ENCODE measurements at regions not wholly inside any gene's neighbourhood (a gene's known extent, or its start where the extent isn't known, plus 50 kb on each side); places are given as distances from the start of the nearest gene placed in this dataset.

DNA sequence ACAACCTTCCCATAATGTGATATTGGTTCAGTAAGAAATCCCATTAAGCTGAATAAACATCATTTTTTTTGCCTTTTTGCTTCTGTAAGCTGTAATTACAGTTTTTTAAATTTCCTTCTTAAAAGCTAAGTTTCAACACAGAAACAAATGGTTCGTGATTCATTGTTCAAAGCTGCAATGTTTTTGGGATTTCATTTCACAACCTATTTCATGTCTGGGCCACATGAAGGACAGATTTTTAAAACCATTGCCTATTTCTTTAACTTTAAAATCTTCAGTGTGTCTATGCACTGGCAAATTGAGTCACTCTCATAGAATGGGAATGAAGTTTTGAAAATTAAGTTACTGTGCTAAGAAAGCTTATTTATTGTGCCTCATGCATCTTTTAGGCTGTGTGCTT is 66.9 kb downstream of the TFPI2 start:
- ChIA-PET POLR2A (no interaction called here), CTCF (interaction anchor here (1.0 to 1.3 kb wide), 2 partner anchors 13 to 99 kb away, joined by 3 to 4 read pairs; no protein-coding TSS in a partner anchor)
- H3K27me3 ChIP-seq (ENCODE audit: control insufficient read depth in 2 of 2, insufficient read depth in 2 of 2, low read length in 2 of 2): no peaks in the 10 kb centered on the region
- H3K79me2 ChIP-seq (ENCODE audit: control insufficient read depth, insufficient read depth, low read length): no peaks in the 10 kb centered on the region
- H3K4me2 ChIP-seq (ENCODE audit: insufficient read depth, low read length): no peak overlapping the region
- no peak for DNase-seq (ENCODE audit: low read depth, low spot score)
- H2AFZ ChIP-seq (ENCODE audit: low read depth, low read length): no peak overlapping the region
- no peak for FAIRE-seq
- intact Hi-C loops (cut with micrococcal nuclease): no loop called here
- dilution Hi-C loops (cut with MboI; ENCODE audit: extremely low pct_ligation_motif_present, low sequenced_read_pairs): no loop called here
- H3K9me1 ChIP-seq (replicated peaks; ENCODE audit: control insufficient read depth, extremely low read depth, insufficient read depth, low read length): no peaks in the 10 kb centered on the region
- no peaks in the 10 kb centered on the region for H3K9me3 ChIP-seq (replicated peaks; ENCODE audit: control insufficient read depth, insufficient read depth, low read length)
- no peak overlapping the region for H3K27ac ChIP-seq (ENCODE audit: insufficient read depth, low read depth, low read length)
- H3K36me3 ChIP-seq (ENCODE audit: control insufficient read depth in 2 of 2, extremely low read depth in 1 of 2, insufficient read depth in 2 of 2, low read length in 2 of 2): no peaks in the 10 kb centered on the region
- H3K9ac ChIP-seq (replicated peaks; ENCODE audit: extremely low read depth, insufficient read depth, low read length): no peak overlapping the region
- no peaks in the 10 kb centered on the region for H3K4me1 ChIP-seq (ENCODE audit: control insufficient read depth, extremely low read depth, insufficient read depth, low read length)
- H4K20me1 ChIP-seq (replicated peaks; ENCODE audit: control insufficient read depth, extremely low read depth, insufficient read depth, low read length): no peaks in the 10 kb centered on the region
- BruUV-seq (replicated peaks): no TSS peak
- H3K4me3 ChIP-seq (replicated peaks in 1 of 3; ENCODE audit: insufficient read depth in 1 of 3, low read depth in 1 of 3, low read length in 3 of 3): no peak overlapping the region
- TF ChIP-seq POLR2AphosphoS5 (IDR thresholded peaks at IDR 0.05; ENCODE audit: insufficient read depth, low read depth, low read length) (no peak), FOS (IDR thresholded peaks at IDR 0.05; ENCODE audit: borderline replicate concordance, insufficient read depth, low read length) (no peak), JUN (IDR thresholded peaks at IDR 0.05; ENCODE audit: borderline replicate concordance, insufficient read depth, insufficient read length, low read depth) (no peak), MYC (IDR thresholded peaks at IDR 0.05; ENCODE audit: low read depth, low read length) (no peak), EZH2 (IDR thresholded peaks at IDR 0.05; ENCODE audit: borderline replicate concordance, low read depth, low read length, severe bottlenecking) (no peak), POLR2A (IDR thresholded peaks at IDR 0.05; ENCODE audit: low read depth, low read length) (no peak), GATA2 (IDR thresholded peaks at IDR 0.05; ENCODE audit: insufficient read depth, insufficient read length, low read depth, low read length) (no peak)
- TF ChIP-seq, protein P1, sequence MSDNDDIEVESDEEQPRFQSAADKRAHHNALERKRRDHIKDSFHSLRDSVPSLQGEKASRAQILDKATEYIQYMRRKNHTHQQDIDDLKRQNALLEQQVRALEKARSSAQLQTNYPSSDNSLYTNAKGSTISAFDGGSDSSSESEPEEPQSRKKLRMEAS (IDR thresholded peaks at IDR 0.05; ENCODE audit: insufficient read depth, insufficient read length): no peak
- TF ChIP-seq, protein P2, sequence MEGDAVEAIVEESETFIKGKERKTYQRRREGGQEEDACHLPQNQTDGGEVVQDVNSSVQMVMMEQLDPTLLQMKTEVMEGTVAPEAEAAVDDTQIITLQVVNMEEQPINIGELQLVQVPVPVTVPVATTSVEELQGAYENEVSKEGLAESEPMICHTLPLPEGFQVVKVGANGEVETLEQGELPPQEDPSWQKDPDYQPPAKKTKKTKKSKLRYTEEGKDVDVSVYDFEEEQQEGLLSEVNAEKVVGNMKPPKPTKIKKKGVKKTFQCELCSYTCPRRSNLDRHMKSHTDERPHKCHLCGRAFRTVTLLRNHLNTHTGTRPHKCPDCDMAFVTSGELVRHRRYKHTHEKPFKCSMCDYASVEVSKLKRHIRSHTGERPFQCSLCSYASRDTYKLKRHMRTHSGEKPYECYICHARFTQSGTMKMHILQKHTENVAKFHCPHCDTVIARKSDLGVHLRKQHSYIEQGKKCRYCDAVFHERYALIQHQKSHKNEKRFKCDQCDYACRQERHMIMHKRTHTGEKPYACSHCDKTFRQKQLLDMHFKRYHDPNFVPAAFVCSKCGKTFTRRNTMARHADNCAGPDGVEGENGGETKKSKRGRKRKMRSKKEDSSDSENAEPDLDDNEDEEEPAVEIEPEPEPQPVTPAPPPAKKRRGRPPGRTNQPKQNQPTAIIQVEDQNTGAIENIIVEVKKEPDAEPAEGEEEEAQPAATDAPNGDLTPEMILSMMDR (IDR thresholded peaks at IDR 0.05; ENCODE audit: extremely low read depth in 1 of 2, insufficient read depth in 1 of 2, low read depth in 1 of 2, low read length in 2 of 2): no peak

All from endothelial cell of umbilical vein (primary cell).